Activated naive CD4-positive, alpha-beta T cell treated with anti-CD3 and anti-CD28 coated beads, Interleukin-2, amount 50 U/mL, for 24 hours (primary cell): ENCODE measurements at regions not wholly inside any gene's neighbourhood (a gene's known extent, or its start where the extent isn't known, plus 50 kb on each side); places are given as distances from the start of the nearest gene placed in this dataset.

Experiments
- H3K27ac Mint-ChIP-seq: one replicate; pipeline ENCODE4 v1.8.0; 2021; ENCODE audit warnings: mild to moderate bottlenecking, mixed read lengths
- H3K27me3 Mint-ChIP-seq: one replicate; pipeline ENCODE4 v1.8.0; 2021; ENCODE audit warnings: mixed read lengths
- H3K36me3 Mint-ChIP-seq: one replicate; pipeline ENCODE4 v1.8.0; 2021; ENCODE audit warnings: mixed read lengths
- H3K4me1 Mint-ChIP-seq: one replicate; pipeline ENCODE4 v1.8.0; 2021; ENCODE audit warnings: mixed read lengths
- H3K4me3 Mint-ChIP-seq: one replicate; pipeline ENCODE4 v1.8.0; 2021; ENCODE audit warnings: mild to moderate bottlenecking, mixed read lengths
- H3K9me3 Mint-ChIP-seq: one replicate; pipeline ENCODE4 v1.8.0; 2021; ENCODE audit warnings: mixed read lengths

DNA sequence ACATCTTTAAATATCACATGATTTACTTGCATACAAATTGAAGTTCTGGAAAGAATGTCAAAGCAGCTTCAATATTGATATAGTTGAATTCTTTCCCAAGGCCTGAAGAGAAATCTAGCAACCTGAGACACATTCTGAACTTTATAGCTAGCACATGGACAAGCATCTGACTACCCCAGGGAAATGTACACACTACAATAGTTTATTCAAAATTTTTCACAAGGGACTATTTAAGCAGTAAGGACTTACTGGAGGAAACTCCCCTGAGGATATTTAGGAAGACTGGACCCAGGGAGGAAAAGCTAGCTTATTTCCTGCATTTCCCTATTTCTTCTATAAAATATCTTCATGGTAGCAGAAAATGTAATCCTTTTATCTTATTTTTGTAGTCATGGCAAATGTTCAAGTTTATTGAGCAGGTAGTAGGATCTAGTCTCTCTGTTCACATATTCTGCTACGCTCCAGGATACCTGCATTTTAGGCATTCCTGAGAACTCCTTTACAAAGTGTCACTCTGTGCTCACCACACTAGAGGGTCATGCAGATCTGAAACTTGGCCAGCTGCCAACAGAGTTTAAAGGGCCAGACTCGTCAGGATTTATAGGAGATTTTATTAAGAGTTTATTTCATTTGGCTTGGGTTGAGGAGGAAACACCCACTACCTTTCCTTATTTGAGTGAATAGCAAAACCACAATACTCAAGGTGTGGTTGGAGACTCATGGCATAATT lies 348.4 kb upstream of the FTMT start:
- no peak overlapping the region for H3K27ac Mint-ChIP-seq
- H3K4me1 Mint-ChIP-seq, result no peaks in the 10 kb centered on the region
- H3K36me3 Mint-ChIP-seq, result no peaks in the 10 kb centered on the region
- no peak overlapping the region for H3K4me3 Mint-ChIP-seq
- no peaks in the 10 kb centered on the region for H3K9me3 Mint-ChIP-seq
- H3K27me3 Mint-ChIP-seq, result no peaks in the 10 kb centered on the region

DNA sequence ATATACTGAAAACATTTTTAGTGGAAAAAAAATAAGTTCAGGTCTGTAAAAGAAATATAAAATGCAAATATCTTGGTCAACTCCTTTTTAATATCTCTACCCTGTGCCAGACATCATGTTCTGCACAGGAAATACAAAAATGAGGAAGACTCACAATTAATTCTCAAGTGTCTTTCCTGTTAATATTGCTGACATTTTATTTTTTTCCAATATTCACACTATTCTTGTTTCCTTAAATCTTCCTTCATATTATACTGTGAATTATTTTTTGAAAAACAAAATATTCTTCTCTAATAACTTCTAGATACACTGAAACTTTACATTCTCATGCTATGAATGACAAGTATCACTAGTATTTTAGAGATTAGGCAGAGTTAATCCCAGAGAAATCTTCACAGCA lies 334.7 kb upstream of the FTMT start:
- no peak overlapping the region for H3K27ac Mint-ChIP-seq
- no peaks in the 10 kb centered on the region for H3K4me1 Mint-ChIP-seq
- H3K36me3 Mint-ChIP-seq, result no peaks in the 10 kb centered on the region
- H3K9me3 Mint-ChIP-seq, result peaks cover 4% of the 10 kb centered on the region
- no peaks in the 10 kb centered on the region for H3K27me3 Mint-ChIP-seq
- H3K4me3 Mint-ChIP-seq, result no peak overlapping the region

DNA sequence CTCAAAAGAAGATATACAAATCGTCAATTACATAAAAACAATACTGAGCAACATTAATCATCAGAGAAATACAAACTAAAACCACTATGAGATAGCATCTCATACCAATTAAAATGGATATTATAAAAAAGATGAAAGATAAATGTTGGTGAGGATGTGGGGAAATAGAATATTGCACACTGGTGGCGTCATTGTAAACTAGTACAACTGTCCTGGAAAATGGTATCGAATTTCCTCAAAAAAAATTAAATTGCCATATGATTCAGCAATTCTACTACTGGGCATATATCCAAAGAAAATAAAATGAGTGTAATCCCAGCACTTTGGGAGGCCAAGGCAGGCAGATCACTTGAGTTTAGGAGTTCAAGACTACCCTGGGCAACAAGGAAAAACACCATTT lies 326.0 kb upstream of the FTMT start:
- H3K4me3 Mint-ChIP-seq, result no peak overlapping the region

DNA sequence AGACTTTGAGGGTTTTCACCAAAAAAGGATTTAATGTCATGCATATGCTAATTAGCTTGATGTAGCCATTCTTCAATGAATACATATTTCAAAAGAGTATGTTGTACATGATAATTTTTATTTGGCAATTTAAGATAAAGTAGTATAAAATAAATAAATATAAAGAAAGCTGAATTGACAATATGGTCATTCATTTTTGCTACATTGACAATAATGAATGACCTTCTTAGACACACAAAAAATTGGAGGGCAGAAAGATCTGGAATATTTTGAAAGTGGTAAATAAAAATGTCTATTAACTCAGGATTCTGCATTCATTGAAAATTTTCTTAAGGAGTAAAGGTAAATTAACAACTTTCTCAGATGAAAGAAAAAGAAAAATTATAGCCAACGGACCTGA lies 324.8 kb upstream of the FTMT start:
- Mint-ChIP-seq H3K36me3 (no peaks in the 10 kb centered on the region), H3K4me3 (no peak overlapping the region), H3K27me3 (no peaks in the 10 kb centered on the region), H3K27ac (no peak overlapping the region), H3K4me1 (no peaks in the 10 kb centered on the region), H3K9me3 (peaks cover 17% of the 10 kb centered on the region)

More for the DNA sequence above, 326.0 kb upstream of the FTMT start:
- H3K4me1 Mint-ChIP-seq, result no peaks in the 10 kb centered on the region
- H3K36me3 Mint-ChIP-seq, result no peaks in the 10 kb centered on the region
- H3K9me3 Mint-ChIP-seq, result peaks cover 20% of the 10 kb centered on the region
- H3K27ac Mint-ChIP-seq, result no peak overlapping the region
- no peaks in the 10 kb centered on the region for H3K27me3 Mint-ChIP-seq

DNA sequence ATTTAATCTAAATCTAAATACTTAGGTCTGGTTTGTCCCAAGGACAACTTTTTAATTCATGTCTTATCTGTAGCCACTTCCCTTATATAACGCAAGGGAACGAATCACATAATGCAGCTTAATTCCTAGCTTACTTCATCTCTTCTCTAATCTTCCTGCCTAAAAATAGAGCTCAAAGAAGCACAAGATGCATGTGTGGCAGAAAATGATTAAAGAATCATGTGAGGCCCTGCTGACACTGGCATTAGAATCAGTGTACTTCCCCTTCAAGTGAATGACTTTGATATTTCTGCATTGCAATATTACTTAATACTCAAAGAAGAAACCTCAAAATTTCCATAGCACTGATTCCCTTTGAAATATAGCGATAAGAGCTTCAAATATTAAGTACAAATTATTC lies 317.9 kb upstream of the FTMT start:
- no peak overlapping the region for H3K4me3 Mint-ChIP-seq
- no peaks in the 10 kb centered on the region for H3K9me3 Mint-ChIP-seq
- no peak overlapping the region for H3K27ac Mint-ChIP-seq
- no peaks in the 10 kb centered on the region for H3K36me3 Mint-ChIP-seq
- H3K27me3 Mint-ChIP-seq, result no peaks in the 10 kb centered on the region
- H3K4me1 Mint-ChIP-seq, result no peaks in the 10 kb centered on the region

DNA sequence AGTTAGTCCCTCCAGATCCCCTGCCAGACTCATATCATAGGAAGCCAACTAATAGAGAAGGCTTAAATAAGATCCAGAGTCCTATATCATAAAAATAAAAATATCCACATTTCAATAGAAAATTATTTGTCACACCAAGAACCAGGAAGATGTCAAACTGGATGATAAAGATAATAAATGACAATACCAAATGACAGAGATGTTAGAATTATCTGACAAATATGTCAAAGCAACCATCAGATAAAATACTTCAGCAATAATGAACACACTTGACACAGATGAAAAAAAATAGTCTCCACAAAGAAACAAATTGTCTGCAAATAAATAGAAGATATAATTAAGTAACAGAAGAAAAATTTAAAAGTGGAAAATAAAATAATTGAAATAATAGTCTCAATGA lies 300.7 kb upstream of the FTMT start:
- Mint-ChIP-seq H3K27me3 (no peaks in the 10 kb centered on the region), H3K27ac (no peak overlapping the region), H3K4me3 (no peak overlapping the region), H3K4me1 (no peaks in the 10 kb centered on the region), H3K36me3 (no peaks in the 10 kb centered on the region), H3K9me3 (peaks cover 5% of the 10 kb centered on the region)

DNA sequence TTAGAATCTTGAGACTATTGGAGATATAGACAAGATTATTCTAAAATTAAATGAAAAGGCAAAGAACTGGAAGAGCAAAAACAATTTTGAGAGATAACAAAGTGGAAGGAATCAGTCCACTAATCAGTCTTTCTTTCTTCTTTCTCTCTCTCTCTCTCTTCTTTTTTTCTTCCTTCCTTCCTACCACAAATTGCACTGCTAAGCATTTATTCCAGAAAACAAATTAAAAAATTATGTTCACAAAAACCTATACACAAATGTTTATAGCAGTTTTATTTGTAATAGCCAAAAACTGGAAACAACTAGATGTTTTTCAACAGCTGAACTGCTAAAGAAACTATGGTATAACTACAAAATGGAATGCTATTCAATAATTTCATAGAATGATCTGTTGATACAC lies 291.9 kb upstream of the FTMT start:
- Mint-ChIP-seq H3K27ac (no peak overlapping the region), H3K36me3 (no peaks in the 10 kb centered on the region), H3K4me3 (no peak overlapping the region), H3K9me3 (peaks cover 6% of the 10 kb centered on the region), H3K4me1 (no peaks in the 10 kb centered on the region), H3K27me3 (no peaks in the 10 kb centered on the region)

DNA sequence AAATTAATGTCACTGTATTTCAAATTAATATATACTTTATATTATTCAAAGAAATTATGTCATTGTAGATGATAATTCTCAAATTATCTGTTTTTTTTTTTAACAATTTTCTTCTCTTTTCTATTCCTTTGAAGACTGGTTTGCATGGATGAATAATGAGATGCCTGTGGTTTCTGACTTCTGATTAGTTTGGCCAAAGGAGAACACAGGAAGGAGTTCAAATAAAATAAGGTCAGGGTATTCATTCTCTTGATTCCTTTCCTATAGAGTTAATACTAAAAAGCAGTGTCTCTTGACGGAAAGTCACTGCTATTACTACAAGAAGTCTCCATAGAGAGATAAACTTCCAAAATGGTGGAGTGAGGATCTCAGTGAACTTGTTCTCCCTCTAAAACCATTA lies 279.6 kb upstream of the FTMT start:
- Mint-ChIP-seq H3K27me3 (no peaks in the 10 kb centered on the region), H3K9me3 (no peaks in the 10 kb centered on the region), H3K27ac (no peak overlapping the region), H3K36me3 (no peaks in the 10 kb centered on the region), H3K4me3 (no peak overlapping the region), H3K4me1 (no peaks in the 10 kb centered on the region)

DNA sequence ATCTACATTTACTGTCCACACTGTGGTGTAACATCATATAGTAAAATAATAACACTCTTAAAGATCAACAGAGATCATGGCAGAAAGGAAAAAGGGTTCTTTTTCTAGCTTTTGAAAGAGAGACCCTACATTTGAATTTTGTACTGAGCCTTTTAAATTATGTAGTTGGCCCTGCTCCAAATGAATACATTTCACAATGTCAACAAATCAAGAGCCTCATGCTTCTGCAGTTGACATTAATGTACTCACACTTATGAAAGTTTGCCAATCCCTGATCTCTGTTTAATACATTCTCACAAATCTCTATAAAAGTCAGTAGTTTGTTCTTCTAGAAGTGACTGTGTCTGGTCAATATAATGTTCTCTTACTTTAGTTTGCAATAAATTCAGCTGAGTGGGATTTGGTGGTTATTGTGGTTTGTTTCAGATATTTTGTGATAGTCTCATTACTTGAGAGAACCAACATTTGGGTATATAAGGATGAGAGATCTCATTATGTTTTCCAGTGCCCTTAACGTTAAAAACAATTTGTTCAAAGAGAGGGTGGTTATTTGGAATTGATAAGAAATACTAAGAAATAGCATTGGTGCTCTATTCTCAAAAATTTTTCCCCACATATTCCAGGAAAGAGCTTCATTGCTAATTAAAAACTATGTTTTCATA lies 277.8 kb upstream of the FTMT start:
- Mint-ChIP-seq H3K4me3 (no peak overlapping the region), H3K9me3 (no peaks in the 10 kb centered on the region), H3K4me1 (no peaks in the 10 kb centered on the region), H3K27ac (no peak overlapping the region), H3K27me3 (no peaks in the 10 kb centered on the region), H3K36me3 (no peaks in the 10 kb centered on the region)

DNA sequence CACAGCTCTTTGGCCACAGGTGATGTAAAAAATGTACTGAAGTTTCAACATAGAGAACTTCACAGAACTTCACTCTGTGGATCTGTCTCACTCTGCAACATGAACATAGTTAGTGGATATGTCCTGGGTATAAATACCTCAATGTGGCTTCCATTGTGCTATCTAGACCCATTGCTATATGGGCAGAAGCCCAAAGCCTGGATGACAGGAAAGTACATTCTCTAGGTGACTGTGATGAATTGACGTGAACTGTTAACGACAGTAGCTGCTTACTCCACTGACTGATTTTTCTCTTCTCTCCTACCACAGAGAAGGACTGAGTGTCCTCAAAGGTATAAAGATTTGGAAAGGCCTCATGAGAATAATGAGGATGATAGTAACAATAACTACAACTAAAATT lies 270.1 kb upstream of the FTMT start:
- H3K36me3 Mint-ChIP-seq, result no peaks in the 10 kb centered on the region
- H3K4me1 Mint-ChIP-seq, result no peaks in the 10 kb centered on the region
- peaks cover 14% of the 10 kb centered on the region for H3K9me3 Mint-ChIP-seq
- H3K27ac Mint-ChIP-seq, result no peak overlapping the region
- no peak overlapping the region for H3K4me3 Mint-ChIP-seq
- H3K27me3 Mint-ChIP-seq, result peaks cover 2% of the 10 kb centered on the region

DNA sequence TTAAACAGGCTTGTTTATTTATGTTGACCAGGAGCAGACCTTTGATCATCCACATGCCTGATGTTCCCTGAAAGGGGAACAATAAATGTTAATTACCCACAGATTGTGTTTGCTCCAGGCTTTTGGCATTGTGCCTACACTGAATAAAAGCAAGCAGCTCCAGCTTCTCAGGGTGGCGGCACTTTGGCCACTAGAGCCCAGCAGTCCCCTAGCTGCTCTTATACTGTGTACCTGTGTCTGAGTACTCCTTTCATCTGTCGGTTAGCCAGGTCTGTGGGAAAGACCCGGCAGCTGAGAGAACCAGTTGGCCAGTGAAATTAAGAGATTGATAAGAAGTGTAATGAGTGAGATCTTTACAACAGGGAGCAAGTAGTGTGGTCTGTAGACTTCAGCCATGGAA lies 254.8 kb upstream of the FTMT start:
- H3K4me3 Mint-ChIP-seq, result no peak overlapping the region
- H3K9me3 Mint-ChIP-seq, result peaks cover 29% of the 10 kb centered on the region
- no peaks in the 10 kb centered on the region for H3K36me3 Mint-ChIP-seq
- no peak overlapping the region for H3K27ac Mint-ChIP-seq
- H3K4me1 Mint-ChIP-seq, result no peaks in the 10 kb centered on the region
- H3K27me3 Mint-ChIP-seq, result no peaks in the 10 kb centered on the region

DNA sequence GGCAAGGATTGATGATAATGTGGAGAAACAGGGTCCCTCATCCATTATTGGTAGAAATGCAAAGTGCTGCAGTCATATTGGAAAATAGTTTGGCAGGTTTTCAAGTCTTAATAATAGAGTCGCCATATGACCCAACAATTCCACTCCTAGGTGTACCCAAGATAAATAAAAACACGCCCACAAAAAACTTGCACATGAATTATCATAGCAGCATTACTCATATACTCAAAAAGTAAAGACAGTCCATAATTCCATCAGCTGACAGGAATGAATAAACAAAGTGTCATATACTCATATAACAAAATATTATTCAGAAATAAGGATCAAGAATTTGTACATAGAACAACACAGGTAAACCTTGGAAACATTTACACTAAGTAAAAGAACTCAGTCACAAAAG lies 242.9 kb upstream of the FTMT start:
- H3K9me3 Mint-ChIP-seq, result peaks cover 10% of the 10 kb centered on the region
- H3K27ac Mint-ChIP-seq, result no peak overlapping the region
- H3K4me3 Mint-ChIP-seq, result no peak overlapping the region
- no peaks in the 10 kb centered on the region for H3K36me3 Mint-ChIP-seq
- no peaks in the 10 kb centered on the region for H3K27me3 Mint-ChIP-seq
- H3K4me1 Mint-ChIP-seq, result no peaks in the 10 kb centered on the region

DNA sequence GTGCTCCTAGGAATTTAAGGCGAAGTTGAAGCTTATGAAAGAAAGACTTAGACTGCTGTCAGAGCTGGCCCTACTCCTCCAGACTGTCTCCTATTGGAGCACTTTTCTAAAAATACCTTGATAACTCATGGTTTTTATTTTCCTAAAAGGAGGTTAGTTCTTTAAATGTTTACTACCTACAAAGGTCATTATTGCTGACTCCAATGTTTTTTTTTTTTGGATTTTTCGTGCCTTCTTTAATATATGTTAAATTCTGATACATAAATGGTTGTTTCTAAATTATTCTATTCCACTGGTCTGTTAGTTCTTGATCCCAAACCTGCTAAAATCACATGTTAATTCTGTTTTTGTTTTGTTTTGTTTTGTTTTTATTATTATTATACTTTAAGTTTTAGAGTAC lies 227.6 kb upstream of the FTMT start:
- Mint-ChIP-seq H3K36me3 (no peaks in the 10 kb centered on the region), H3K27me3 (no peaks in the 10 kb centered on the region), H3K4me3 (no peak overlapping the region), H3K4me1 (no peaks in the 10 kb centered on the region), H3K9me3 (no peaks in the 10 kb centered on the region), H3K27ac (no peak overlapping the region)

DNA sequence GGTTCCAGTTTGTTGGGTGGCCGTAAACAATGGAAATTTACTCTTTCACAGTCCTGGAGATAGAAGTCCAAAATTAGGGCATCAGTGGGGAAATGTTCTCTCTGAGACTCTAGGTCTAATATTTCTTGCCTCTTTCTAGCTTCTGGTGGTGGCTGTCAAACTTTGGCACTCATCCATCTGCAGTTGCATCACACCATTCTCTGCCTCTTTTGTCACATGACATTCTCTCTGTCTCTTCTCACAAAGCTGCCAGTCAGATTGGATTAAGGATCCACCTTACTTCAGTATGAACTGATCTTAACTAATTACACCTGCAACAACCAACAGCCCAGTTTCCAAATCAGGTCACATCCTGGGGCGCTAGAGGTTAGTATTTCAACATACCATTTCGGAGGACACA lies 222.9 kb upstream of the FTMT start:
- Mint-ChIP-seq H3K9me3 (no peaks in the 10 kb centered on the region), H3K27ac (no peak overlapping the region), H3K27me3 (no peaks in the 10 kb centered on the region), H3K4me3 (no peak overlapping the region), H3K36me3 (no peaks in the 10 kb centered on the region), H3K4me1 (no peaks in the 10 kb centered on the region)

DNA sequence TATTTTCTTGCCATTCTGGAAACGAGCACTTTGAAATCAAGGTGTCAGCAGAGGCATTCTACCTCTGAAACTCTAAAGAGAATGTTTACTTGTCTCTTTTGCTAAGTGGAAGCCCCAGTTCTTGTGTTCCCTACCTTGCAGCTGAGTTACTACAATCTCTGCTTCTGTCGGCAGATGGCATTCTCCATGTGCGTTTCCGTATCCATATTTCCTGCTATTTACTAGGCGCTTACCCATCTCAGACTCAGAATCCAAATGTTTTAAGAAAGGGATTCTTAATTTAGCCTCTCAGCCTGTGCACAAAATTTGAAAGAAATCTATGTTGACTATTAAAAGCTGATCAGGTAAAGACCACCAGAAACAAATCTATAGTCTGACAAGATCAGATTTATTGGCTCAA lies 221.3 kb upstream of the FTMT start:
- Mint-ChIP-seq H3K36me3 (no peaks in the 10 kb centered on the region), H3K27me3 (no peaks in the 10 kb centered on the region), H3K27ac (no peak overlapping the region), H3K4me3 (no peak overlapping the region), H3K9me3 (no peaks in the 10 kb centered on the region), H3K4me1 (no peaks in the 10 kb centered on the region)

DNA sequence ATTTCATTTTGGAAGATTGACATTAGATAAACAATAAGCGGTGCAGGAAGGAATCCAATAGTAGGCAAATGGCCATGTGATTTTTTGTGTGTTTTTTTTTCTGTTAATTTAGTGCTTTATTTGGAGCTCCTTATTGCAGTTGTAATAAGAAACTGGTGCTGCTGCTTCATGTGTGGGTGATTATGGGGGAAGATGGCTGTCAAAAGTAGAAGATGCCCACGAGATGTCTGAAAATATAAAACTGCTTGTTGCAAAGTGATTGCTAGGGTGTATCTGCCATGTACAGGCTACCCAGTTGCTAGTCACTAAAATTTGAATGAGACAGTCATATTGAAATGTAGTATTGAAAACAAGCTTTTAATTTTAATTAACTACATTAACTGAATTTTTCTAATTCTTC lies 216.7 kb upstream of the FTMT start:
- Mint-ChIP-seq H3K4me1 (no peaks in the 10 kb centered on the region), H3K9me3 (peaks cover 7% of the 10 kb centered on the region), H3K36me3 (no peaks in the 10 kb centered on the region), H3K27me3 (no peaks in the 10 kb centered on the region), H3K4me3 (no peak overlapping the region), H3K27ac (no peak overlapping the region)

DNA sequence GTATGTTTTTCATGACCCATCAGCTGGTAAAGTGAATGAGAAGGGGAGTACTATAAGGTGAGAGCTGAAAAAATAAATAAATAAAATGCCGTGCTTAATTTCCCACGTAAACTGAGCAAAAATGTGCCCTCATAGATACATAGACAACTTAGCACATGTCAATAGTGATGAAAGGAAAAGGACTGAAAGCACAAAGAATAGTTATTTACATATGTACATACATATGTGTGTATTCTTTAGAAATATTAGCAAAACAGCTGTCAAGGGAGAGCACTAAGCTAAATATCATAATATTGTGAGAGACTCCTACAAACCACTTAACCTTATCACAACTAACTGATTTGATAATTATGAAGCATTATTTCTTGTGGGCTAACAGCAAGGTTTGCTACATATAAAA lies 213.6 kb upstream of the FTMT start:
- no peaks in the 10 kb centered on the region for H3K36me3 Mint-ChIP-seq
- no peak overlapping the region for H3K4me3 Mint-ChIP-seq

More for the DNA sequence above, 213.6 kb upstream of the FTMT start:
- Mint-ChIP-seq H3K27ac (no peak overlapping the region), H3K27me3 (no peaks in the 10 kb centered on the region), H3K4me1 (no peaks in the 10 kb centered on the region), H3K9me3 (peaks cover 14% of the 10 kb centered on the region)
